OCI-LY7 (cell line): ENCODE measurements at regions not wholly inside any gene's neighbourhood (a gene's known extent, or its start where the extent isn't known, plus 50 kb on each side); places are given as distances from the start of the nearest gene placed in this dataset.

Experiments
- BruUV-seq: library from RNA; stranded (reverse); fragments of 400-500 nt; replicated peaks from 2 replicates; lab custom pipeline; 2021; lab: Mats Ljungman, UMichigan
- CTCF ChIA-PET: fragments of 300-600 bp; sonication (Branson Sonifier 250); formaldehyde crosslinking; loops from one replicate; lab custom pipeline; 2022; ENCODE audit warnings: antibody characterized with exemption; ENCODE audit not compliant: unreplicated experiment; lab: Charles Lee
- POLR2A ChIA-PET: fragments of 300-600 bp; sonication (Branson Sonifier 250); formaldehyde crosslinking; loops from one replicate; lab custom pipeline; 2022; ENCODE audit warnings: antibody characterized with exemption; lab: Charles Lee
- DNase-seq: peaks from one replicate; pipeline ENCODE4 v3.0.0-alpha.2; 2015; ENCODE audit warnings: low spot score
- H2AFZ ChIP-seq: fragments of 200-600 bp; sonication (generic), shearing (Covaris generic); 2 replicates; pipeline ENCODE4 v1.6.1; 2014; ENCODE audit warnings: mild to moderate bottlenecking, antibody characterized with exemption, low read length, moderate library complexity
- H3K27ac ChIP-seq: fragments of 200-600 bp; sonication (generic); 2 replicates; pipeline ENCODE4 v1.5.1; 2014; ENCODE audit warnings: mixed run types, low read depth, mild to moderate bottlenecking, moderate library complexity, low read length, inconsistent platforms; ENCODE audit not compliant: poor library complexity, severe bottlenecking
- H3K36me3 ChIP-seq: fragments of 200-600 bp; sonication (generic); 2 replicates; pipeline ENCODE4 v1.6.1; 2014; ENCODE audit warnings: mild to moderate bottlenecking, antibody characterized with exemption, low read length, moderate library complexity, mixed read lengths; ENCODE audit not compliant: insufficient read depth
- H3K4me1 ChIP-seq: fragments of 200-600 bp; sonication (generic); 2 replicates; pipeline ENCODE4 v1.5.1; 2014; ENCODE audit warnings: mild to moderate bottlenecking, low read length; ENCODE audit not compliant: insufficient read depth, poor library complexity, severe bottlenecking
- H3K4me2 ChIP-seq: fragments of 200-600 bp; sonication (generic); 2 replicates; pipeline ENCODE4 v1.6.1; 2014; ENCODE audit warnings: mild to moderate bottlenecking, low read length
- H3K4me3 ChIP-seq: fragments of 200-600 bp; sonication (generic); 2 replicates; pipeline ENCODE4 v1.5.1; 2014; ENCODE audit warnings: mild to moderate bottlenecking, low read depth, low read length; ENCODE audit not compliant: poor library complexity, severe bottlenecking
- H3K79me2 ChIP-seq: fragments of 200-600 bp; sonication (generic); 2 replicates; pipeline ENCODE4 v1.6.1; 2016; ENCODE audit warnings: low read depth, mild to moderate bottlenecking, low read length, moderate library complexity, mixed read lengths; ENCODE audit not compliant: insufficient read depth
- H3K9me2 ChIP-seq: fragments of 200-600 bp; sonication (generic); 2 replicates; pipeline ENCODE4 v1.6.1; 2016; ENCODE audit warnings: mild to moderate bottlenecking, low read length, mixed read lengths; ENCODE audit not compliant: insufficient read depth
- H3K9me3 ChIP-seq: fragments of 200-600 bp; sonication (generic); 2 replicates; pipeline ENCODE4 v1.6.1; 2014; ENCODE audit warnings: mild to moderate bottlenecking, mixed run types, low read length, mixed read lengths
- H4K20me1 ChIP-seq: fragments of 200-600 bp; sonication (generic); 2 replicates; pipeline ENCODE4 v1.6.1; 2014; ENCODE audit warnings: mild to moderate bottlenecking, antibody characterized with exemption, low read length, moderate library complexity, mixed read lengths; ENCODE audit not compliant: insufficient read depth
- EZH2phosphoT487 ChIP-seq: fragments of 200-600 bp; sonication (generic); IDR thresholded peaks from 2 replicates; pipeline ENCODE4 v1.6.1; 2018; ENCODE audit warnings: low read depth, borderline replicate concordance, mild to moderate bottlenecking, mixed run types, antibody characterized with exemption, low read length, moderate library complexity, mixed read lengths
- intact Hi-C: fragments of 100-400 bp; cut with micrococcal nuclease; formaldehyde crosslinking; loops from one replicate; pipeline ENCODE4 v1.10.0; 2022; ENCODE audit not compliant: unreplicated experiment
- TF ChIP-seq, protein P1 (sequence below): fragments of 200-600 bp; sonication (generic); conservative IDR thresholded peaks from 2 replicates; pipeline ENCODE4 v1.5.1; 2014; ENCODE audit warnings: mild to moderate bottlenecking, antibody characterized with exemption, low read length, moderate library complexity, mixed read lengths

GRCh38 chr2:15687243-15687642 is 95.6 kb downstream of the DDX1 start:
- Histone ChIP-seq H3K4me2 (no peak overlapping the region), H3K4me3 (no peak overlapping the region), H2AFZ (no peak overlapping the region), H3K9me3 (no peaks in the 10 kb centered on the region), H3K4me1 (no peaks in the 10 kb centered on the region), H3K79me2 (no peaks in the 10 kb centered on the region), H3K9me2 (no peaks in the 10 kb centered on the region), H4K20me1 (no peaks in the 10 kb centered on the region), H3K27ac (no peak overlapping the region), H3K36me3 (no peaks in the 10 kb centered on the region)
- ChIA-PET POLR2A (no interaction called here), CTCF (no interaction called here)
- intact Hi-C loops = no loop called here
- no peak for TF ChIP-seq EZH2phosphoT487
- TF ChIP-seq, protein P1, sequence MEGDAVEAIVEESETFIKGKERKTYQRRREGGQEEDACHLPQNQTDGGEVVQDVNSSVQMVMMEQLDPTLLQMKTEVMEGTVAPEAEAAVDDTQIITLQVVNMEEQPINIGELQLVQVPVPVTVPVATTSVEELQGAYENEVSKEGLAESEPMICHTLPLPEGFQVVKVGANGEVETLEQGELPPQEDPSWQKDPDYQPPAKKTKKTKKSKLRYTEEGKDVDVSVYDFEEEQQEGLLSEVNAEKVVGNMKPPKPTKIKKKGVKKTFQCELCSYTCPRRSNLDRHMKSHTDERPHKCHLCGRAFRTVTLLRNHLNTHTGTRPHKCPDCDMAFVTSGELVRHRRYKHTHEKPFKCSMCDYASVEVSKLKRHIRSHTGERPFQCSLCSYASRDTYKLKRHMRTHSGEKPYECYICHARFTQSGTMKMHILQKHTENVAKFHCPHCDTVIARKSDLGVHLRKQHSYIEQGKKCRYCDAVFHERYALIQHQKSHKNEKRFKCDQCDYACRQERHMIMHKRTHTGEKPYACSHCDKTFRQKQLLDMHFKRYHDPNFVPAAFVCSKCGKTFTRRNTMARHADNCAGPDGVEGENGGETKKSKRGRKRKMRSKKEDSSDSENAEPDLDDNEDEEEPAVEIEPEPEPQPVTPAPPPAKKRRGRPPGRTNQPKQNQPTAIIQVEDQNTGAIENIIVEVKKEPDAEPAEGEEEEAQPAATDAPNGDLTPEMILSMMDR = no peak
- DNase-seq = no peak
- BruUV-seq = no TSS peak

- no peak for TF ChIP-seq EZH2phosphoT487
- TF ChIP-seq, protein P1 = no peak
- no peaks in the 10 kb centered on the region for H4K20me1 ChIP-seq
- no peaks in the 10 kb centered on the region for H3K79me2 ChIP-seq
- BruUV-seq = no TSS peak
- no peak overlapping the region for H3K4me3 ChIP-seq
- H3K36me3 ChIP-seq = no peaks in the 10 kb centered on the region
- ChIA-PET POLR2A (no interaction called here), CTCF (no interaction called here)
- intact Hi-C loops = no loop called here
- H3K4me2 ChIP-seq = no peak overlapping the region
- no peak for DNase-seq
- H3K27ac ChIP-seq = no peak overlapping the region
- no peak overlapping the region for H2AFZ ChIP-seq
- H3K4me1 ChIP-seq = no peaks in the 10 kb centered on the region
- no peaks in the 10 kb centered on the region for H3K9me2 ChIP-seq
- H3K9me3 ChIP-seq = no peaks in the 10 kb centered on the region
Observed at GRCh38 chr2:15687720-15688119, 96.1 kb downstream of the DDX1 start.

GRCh38 chr2:15688924-15689568 is 97.4 kb downstream of the DDX1 start:
- H4K20me1 ChIP-seq = no peaks in the 10 kb centered on the region
- no peaks in the 10 kb centered on the region for H3K36me3 ChIP-seq
- no TSS peak for BruUV-seq
- H3K9me3 ChIP-seq = no peaks in the 10 kb centered on the region
- no peak for DNase-seq
- no peaks in the 10 kb centered on the region for H3K79me2 ChIP-seq
- CTCF ChIA-PET = interaction anchor here (0.5 kb wide), 1 partner anchor 23 kb away, joined by 3 read pairs; no protein-coding TSS in a partner anchor
- intact Hi-C loops = no loop called here
- no peaks in the 10 kb centered on the region for H3K9me2 ChIP-seq
- H2AFZ ChIP-seq = no peak overlapping the region
- H3K4me3 ChIP-seq = no peak overlapping the region
- POLR2A ChIA-PET = no interaction called here
- no peak overlapping the region for H3K27ac ChIP-seq
- TF ChIP-seq EZH2phosphoT487 = no peak
- TF ChIP-seq, protein P1 = no peak
- H3K4me2 ChIP-seq = no peak overlapping the region
- H3K4me1 ChIP-seq = no peaks in the 10 kb centered on the region
